ENCODE measurements at regions not wholly inside any gene's neighbourhood (a gene's known extent, or its start where the extent isn't known, plus 50 kb on each side); places are given as distances from the start of the nearest gene placed in this dataset.

GRCh38 chrX:110563282-110563681 is 204.6 kb downstream of the RTL9 start:
- Histone ChIP-seq H3K27ac (no peak overlapping the region), H3K36me3 (no peaks in the 10 kb centered on the region), H3K9me3 (no peaks in the 10 kb centered on the region), H3K4me1 (no peaks in the 10 kb centered on the region), H3K4me3 (no peak overlapping the region), H3K27me3 (no peaks in the 10 kb centered on the region)
- DNase-seq (no peak), ATAC-seq (no peak)
- in situ Hi-C loops (cut with MboI; ENCODE audit: low sequenced_read_pairs in 4 of 4): no loop called here
- TF ChIP-seq, protein P1, sequence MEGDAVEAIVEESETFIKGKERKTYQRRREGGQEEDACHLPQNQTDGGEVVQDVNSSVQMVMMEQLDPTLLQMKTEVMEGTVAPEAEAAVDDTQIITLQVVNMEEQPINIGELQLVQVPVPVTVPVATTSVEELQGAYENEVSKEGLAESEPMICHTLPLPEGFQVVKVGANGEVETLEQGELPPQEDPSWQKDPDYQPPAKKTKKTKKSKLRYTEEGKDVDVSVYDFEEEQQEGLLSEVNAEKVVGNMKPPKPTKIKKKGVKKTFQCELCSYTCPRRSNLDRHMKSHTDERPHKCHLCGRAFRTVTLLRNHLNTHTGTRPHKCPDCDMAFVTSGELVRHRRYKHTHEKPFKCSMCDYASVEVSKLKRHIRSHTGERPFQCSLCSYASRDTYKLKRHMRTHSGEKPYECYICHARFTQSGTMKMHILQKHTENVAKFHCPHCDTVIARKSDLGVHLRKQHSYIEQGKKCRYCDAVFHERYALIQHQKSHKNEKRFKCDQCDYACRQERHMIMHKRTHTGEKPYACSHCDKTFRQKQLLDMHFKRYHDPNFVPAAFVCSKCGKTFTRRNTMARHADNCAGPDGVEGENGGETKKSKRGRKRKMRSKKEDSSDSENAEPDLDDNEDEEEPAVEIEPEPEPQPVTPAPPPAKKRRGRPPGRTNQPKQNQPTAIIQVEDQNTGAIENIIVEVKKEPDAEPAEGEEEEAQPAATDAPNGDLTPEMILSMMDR (IDR thresholded peaks at IDR 0.05 in 4 of 5, conservative IDR thresholded peaks at IDR 0.05 in 1 of 5): no peak
- no peak for TF ChIP-seq POLR2A (IDR thresholded peaks at IDR 0.05)
- intact Hi-C loops (cut with DNase I; ENCODE audit: low total_unique reads): no loop called here

GRCh38 chrX:110568441-110568840 is 209.8 kb downstream of the RTL9 start:
- intact Hi-C loops (cut with DNase I; ENCODE audit: low total_unique reads) (no loop called here), in situ Hi-C loops (cut with MboI; ENCODE audit: low sequenced_read_pairs in 4 of 4) (no loop called here)
- H3K36me3 ChIP-seq: no peaks in the 10 kb centered on the region

GRCh38 chrX:110569506-110569905 is 210.9 kb downstream of the RTL9 start:
- DNase-seq (no peak), ATAC-seq (no peak)
- in situ Hi-C loops (cut with MboI; ENCODE audit: low sequenced_read_pairs in 4 of 4) (no loop called here), intact Hi-C loops (cut with DNase I; ENCODE audit: low total_unique reads) (no loop called here)
- Histone ChIP-seq H3K27ac (no peak overlapping the region), H3K9me3 (no peaks in the 10 kb centered on the region), H3K4me1 (no peaks in the 10 kb centered on the region), H3K36me3 (no peaks in the 10 kb centered on the region), H3K4me3 (no peak overlapping the region), H3K27me3 (no peaks in the 10 kb centered on the region)
- TF ChIP-seq POLR2A (IDR thresholded peaks at IDR 0.05): no peak
- TF ChIP-seq, protein P1 (IDR thresholded peaks at IDR 0.05 in 4 of 5, conservative IDR thresholded peaks at IDR 0.05 in 1 of 5): no peak

More at GRCh38 chrX:110568441-110568840, 209.8 kb downstream of the RTL9 start:
- DNase-seq (no peak), ATAC-seq (no peak)
- H3K9me3 ChIP-seq: no peaks in the 10 kb centered on the region
- H3K27me3 ChIP-seq: no peaks in the 10 kb centered on the region
- TF ChIP-seq, protein P1 (IDR thresholded peaks at IDR 0.05 in 4 of 5, conservative IDR thresholded peaks at IDR 0.05 in 1 of 5): no peak
- no peak for TF ChIP-seq POLR2A (IDR thresholded peaks at IDR 0.05)
- no peak overlapping the region for H3K4me3 ChIP-seq
- no peak overlapping the region for H3K27ac ChIP-seq
- H3K4me1 ChIP-seq: no peaks in the 10 kb centered on the region

DNA sequence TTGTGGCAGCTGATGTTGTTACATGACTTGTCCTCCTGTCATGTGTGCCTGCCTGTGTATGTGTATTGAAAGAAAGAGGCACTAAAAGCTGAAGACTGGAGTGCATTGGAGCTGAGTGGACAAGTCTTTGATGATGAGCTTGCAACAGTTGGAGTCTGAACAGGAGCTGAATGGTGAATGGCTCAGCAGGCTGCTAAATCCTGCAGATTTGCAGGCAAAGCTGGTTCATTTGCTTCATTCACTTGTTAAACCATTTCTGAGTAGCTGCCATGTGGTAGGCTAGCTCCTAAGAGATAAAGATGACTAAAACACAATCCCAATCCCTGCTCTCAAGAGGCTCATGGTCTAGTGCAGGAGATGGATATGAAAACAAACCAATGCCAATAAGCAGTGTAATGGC is 217.3 kb downstream of the CHRDL1 start:
- ATAC-seq: no peak
- Histone ChIP-seq H3K36me3 (no peaks in the 10 kb centered on the region), H3K27ac (no peak overlapping the region), H3K4me1 (no peaks in the 10 kb centered on the region), H3K4me3 (no peak overlapping the region), H3K27me3 (peaks cover 0 to 13% (median 0%) of the 10 kb centered on the region in 3 donors), H3K9me3 (no peaks in the 10 kb centered on the region)
- in situ Hi-C loops (cut with MboI; ENCODE audit: low sequenced_read_pairs in 4 of 4) (no loop called here), intact Hi-C loops (cut with DNase I; ENCODE audit: low total_unique reads) (no loop called here)
- TF ChIP-seq, protein P1 (IDR thresholded peaks at IDR 0.05 in 4 of 5, conservative IDR thresholded peaks at IDR 0.05 in 1 of 5): no peak
- TF ChIP-seq POLR2A (IDR thresholded peaks at IDR 0.05): no peak
- no peak for DNase-seq

DNA sequence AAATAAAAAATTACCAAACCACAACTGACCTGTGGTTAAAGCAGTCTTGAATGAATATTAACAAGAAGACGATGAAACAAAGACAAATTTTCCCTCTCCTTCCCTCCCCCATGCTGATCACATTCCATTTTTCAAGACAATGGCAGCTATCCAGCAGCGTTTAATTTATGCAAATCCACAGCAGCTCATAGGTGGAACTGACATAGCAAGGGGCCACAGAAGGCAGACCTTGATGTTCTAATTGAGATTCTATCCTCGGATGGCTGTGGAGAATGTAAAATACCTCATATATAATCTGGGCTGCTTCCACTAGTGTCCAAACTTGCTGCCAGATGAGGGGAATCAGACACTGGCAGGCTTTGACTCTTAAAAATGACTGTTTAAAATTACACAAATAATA is 211.5 kb downstream of the CHRDL1 start:
- H3K27me3 ChIP-seq: peaks cover 0 to 16% (median 0%) of the 10 kb centered on the region in 3 donors
- DNase-seq (no peak), ATAC-seq (no peak)
- intact Hi-C loops (cut with DNase I; ENCODE audit: low total_unique reads) (no loop called here), in situ Hi-C loops (cut with MboI; ENCODE audit: low sequenced_read_pairs in 4 of 4) (no loop called here)
- H3K9me3 ChIP-seq: no peaks in the 10 kb centered on the region
- TF ChIP-seq, protein P1 (IDR thresholded peaks at IDR 0.05 in 4 of 5, conservative IDR thresholded peaks at IDR 0.05 in 1 of 5): no peak
- TF ChIP-seq POLR2A (IDR thresholded peaks at IDR 0.05): no peak
- no peak overlapping the region for H3K27ac ChIP-seq
- H3K36me3 ChIP-seq: no peaks in the 10 kb centered on the region
- no peak overlapping the region for H3K4me3 ChIP-seq
- no peaks in the 10 kb centered on the region for H3K4me1 ChIP-seq
